ENCODE measurements at regions not wholly inside any gene's neighbourhood (a gene's known extent, or its start where the extent isn't known, plus 50 kb on each side); places are given as distances from the start of the nearest gene placed in this dataset.

DNA sequence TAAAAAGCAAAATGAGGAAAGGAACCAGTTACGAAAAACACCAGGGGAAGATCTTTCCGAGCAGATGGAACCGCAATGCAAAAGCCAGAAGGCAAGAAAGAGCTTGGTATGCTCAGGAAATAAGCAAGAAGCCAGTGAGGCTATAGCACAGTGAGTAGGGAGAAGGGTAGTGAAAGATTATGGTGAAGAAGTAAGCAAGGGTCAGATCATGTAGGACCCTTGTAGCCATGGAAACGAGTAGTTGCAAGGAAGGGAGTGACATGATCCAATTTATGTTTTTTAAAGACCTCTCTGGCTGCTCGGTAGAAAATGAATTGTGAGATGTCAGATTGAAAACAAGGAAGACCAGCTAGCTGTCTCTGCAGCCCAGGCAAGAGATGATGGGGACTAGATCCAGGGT, 143.3 kb downstream of the USP31 start:
- Histone ChIP-seq H3K36me3 (replicated peaks in 1 of 2; ENCODE audit: control insufficient read depth in 1 of 2, insufficient read depth in 2 of 2, low read length in 1 of 2) (no peaks in the 10 kb centered on the region), H3K9ac (no peak overlapping the region), H3K4me3 (ENCODE audit: low read depth in 2 of 2, low read length in 1 of 2) (no peak overlapping the region), H2AFZ (ENCODE audit: low read depth) (no peak overlapping the region), H3K9me3 (no peaks in the 10 kb centered on the region), H3F3A (replicated peaks; ENCODE audit: insufficient read depth) (no peaks in the 10 kb centered on the region), H3K4me2 (no peak overlapping the region), H3K27ac (ENCODE audit: low read depth in 2 of 2, low read length in 1 of 2) (no peak overlapping the region), H3K79me2 (ENCODE audit: insufficient read depth) (no peaks in the 10 kb centered on the region), H3K4me1 (ENCODE audit: control insufficient read depth in 1 of 2, insufficient read depth in 2 of 2, low read depth in 1 of 2, low read length in 1 of 2) (no peaks in the 10 kb centered on the region), H4K20me1 (ENCODE audit: insufficient read depth) (no peaks in the 10 kb centered on the region), H3K27me3 (ENCODE audit: insufficient read depth) (no peaks in the 10 kb centered on the region), H3K9me2 (no peaks in the 10 kb centered on the region)
- ChIA-PET POLR2A (no interaction called here), CTCF (no interaction called here)
- WGBS (ENCODE audit: low lambda C conversion rate) = 16% methylated on average over 5 of the region's 5 CpGs
- no peak for TF ChIP-seq EP300 (IDR thresholded peaks at IDR 0.05; ENCODE audit: borderline replicate concordance in 1 of 2, low read depth in 1 of 2, low read length in 1 of 2)
- TF ChIP-seq NRF1 (IDR thresholded peaks at IDR 0.05; ENCODE audit: low read depth, low read length) = no peak
- no peak for TF ChIP-seq GATA2 (CRISPR knock-in tag; IDR thresholded peaks at IDR 0.05)
- no peak for TF ChIP-seq GABPA (IDR thresholded peaks at IDR 0.05; ENCODE audit: low read depth)
- TF ChIP-seq, protein P1, sequence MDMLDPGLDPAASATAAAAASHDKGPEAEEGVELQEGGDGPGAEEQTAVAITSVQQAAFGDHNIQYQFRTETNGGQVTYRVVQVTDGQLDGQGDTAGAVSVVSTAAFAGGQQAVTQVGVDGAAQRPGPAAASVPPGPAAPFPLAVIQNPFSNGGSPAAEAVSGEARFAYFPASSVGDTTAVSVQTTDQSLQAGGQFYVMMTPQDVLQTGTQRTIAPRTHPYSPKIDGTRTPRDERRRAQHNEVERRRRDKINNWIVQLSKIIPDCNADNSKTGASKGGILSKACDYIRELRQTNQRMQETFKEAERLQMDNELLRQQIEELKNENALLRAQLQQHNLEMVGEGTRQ (IDR thresholded peaks at IDR 0.05; ENCODE audit: borderline replicate concordance, low read depth, low read length) = no peak
- TF ChIP-seq, protein P2, sequence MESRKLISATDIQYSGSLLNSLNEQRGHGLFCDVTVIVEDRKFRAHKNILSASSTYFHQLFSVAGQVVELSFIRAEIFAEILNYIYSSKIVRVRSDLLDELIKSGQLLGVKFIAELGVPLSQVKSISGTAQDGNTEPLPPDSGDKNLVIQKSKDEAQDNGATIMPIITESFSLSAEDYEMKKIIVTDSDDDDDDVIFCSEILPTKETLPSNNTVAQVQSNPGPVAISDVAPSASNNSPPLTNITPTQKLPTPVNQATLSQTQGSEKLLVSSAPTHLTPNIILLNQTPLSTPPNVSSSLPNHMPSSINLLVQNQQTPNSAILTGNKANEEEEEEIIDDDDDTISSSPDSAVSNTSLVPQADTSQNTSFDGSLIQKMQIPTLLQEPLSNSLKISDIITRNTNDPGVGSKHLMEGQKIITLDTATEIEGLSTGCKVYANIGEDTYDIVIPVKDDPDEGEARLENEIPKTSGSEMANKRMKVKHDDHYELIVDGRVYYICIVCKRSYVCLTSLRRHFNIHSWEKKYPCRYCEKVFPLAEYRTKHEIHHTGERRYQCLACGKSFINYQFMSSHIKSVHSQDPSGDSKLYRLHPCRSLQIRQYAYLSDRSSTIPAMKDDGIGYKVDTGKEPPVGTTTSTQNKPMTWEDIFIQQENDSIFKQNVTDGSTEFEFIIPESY (IDR thresholded peaks at IDR 0.05; ENCODE audit: borderline replicate concordance, low read depth) = no peak
- no peak for TF ChIP-seq MXI1 (IDR thresholded peaks at IDR 0.05; ENCODE audit: low read depth, low read length)
- no peak for TF ChIP-seq JUND (IDR thresholded peaks at IDR 0.05)
- no peak for TF ChIP-seq ELF1 (IDR thresholded peaks at IDR 0.05)
- no peak for TF ChIP-seq RCOR1 (IDR thresholded peaks at IDR 0.05; ENCODE audit: low read length)
- TF ChIP-seq RXRA (IDR thresholded peaks at IDR 0.05; ENCODE audit: borderline replicate concordance, low read depth) = no peak
- TF ChIP-seq, protein P3, sequence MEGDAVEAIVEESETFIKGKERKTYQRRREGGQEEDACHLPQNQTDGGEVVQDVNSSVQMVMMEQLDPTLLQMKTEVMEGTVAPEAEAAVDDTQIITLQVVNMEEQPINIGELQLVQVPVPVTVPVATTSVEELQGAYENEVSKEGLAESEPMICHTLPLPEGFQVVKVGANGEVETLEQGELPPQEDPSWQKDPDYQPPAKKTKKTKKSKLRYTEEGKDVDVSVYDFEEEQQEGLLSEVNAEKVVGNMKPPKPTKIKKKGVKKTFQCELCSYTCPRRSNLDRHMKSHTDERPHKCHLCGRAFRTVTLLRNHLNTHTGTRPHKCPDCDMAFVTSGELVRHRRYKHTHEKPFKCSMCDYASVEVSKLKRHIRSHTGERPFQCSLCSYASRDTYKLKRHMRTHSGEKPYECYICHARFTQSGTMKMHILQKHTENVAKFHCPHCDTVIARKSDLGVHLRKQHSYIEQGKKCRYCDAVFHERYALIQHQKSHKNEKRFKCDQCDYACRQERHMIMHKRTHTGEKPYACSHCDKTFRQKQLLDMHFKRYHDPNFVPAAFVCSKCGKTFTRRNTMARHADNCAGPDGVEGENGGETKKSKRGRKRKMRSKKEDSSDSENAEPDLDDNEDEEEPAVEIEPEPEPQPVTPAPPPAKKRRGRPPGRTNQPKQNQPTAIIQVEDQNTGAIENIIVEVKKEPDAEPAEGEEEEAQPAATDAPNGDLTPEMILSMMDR (IDR thresholded peaks at IDR 0.05) = no peak
- no peak for TF ChIP-seq EZH2phosphoT487 (IDR thresholded peaks at IDR 0.05; ENCODE audit: borderline replicate concordance, low read depth)
- no peak for TF ChIP-seq RAD21 (IDR thresholded peaks at IDR 0.05; ENCODE audit: low read length)
- DNase-seq = no peak

DNA sequence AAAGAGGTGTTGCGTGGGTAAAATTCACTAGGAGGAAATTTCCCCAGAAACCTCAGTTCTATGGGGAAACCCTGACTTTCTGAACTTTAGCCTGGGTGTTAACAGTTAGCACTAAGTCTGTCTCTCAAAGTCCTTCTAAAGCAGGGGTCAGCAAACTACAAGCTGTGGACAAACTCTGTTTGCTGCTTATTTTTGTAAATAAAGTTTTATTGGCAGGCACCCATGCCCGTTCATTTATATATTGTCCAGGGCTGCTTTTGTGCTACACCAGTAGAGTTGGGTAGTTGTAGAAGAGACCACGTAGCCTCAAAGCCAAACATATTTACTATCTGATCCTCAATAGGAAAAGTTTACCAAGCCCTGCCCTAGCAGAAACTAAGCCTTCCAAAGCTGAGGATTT, 159.7 kb downstream of the USP31 start:
- H4K20me1 ChIP-seq (ENCODE audit: insufficient read depth) = no peaks in the 10 kb centered on the region
- 12% methylated on average over 3 of the region's 3 CpGs for WGBS (ENCODE audit: low lambda C conversion rate)
- H3K79me2 ChIP-seq (ENCODE audit: insufficient read depth) = no peaks in the 10 kb centered on the region
- H3K36me3 ChIP-seq (replicated peaks in 1 of 2; ENCODE audit: control insufficient read depth in 1 of 2, insufficient read depth in 2 of 2, low read length in 1 of 2) = no peaks in the 10 kb centered on the region
- no peak overlapping the region for H3K27ac ChIP-seq (ENCODE audit: low read depth in 2 of 2, low read length in 1 of 2)
- H3K4me1 ChIP-seq (ENCODE audit: control insufficient read depth in 1 of 2, insufficient read depth in 2 of 2, low read depth in 1 of 2, low read length in 1 of 2) = no peaks in the 10 kb centered on the region
- CTCF ChIA-PET = interaction anchor here (1.2 to 1.4 kb wide), 2 partner anchors 9 to 13 kb away, joined by 4 to 5 read pairs; no protein-coding TSS in a partner anchor
- no peak overlapping the region for H3K4me3 ChIP-seq (ENCODE audit: low read depth in 2 of 2, low read length in 1 of 2)
- H3K9ac ChIP-seq = no peak overlapping the region
- no peaks in the 10 kb centered on the region for H3F3A ChIP-seq (replicated peaks; ENCODE audit: insufficient read depth)
- H2AFZ ChIP-seq (ENCODE audit: low read depth) = no peak overlapping the region
- no peak overlapping the region for H3K4me2 ChIP-seq
- no peaks in the 10 kb centered on the region for H3K9me2 ChIP-seq
- no peaks in the 10 kb centered on the region for H3K27me3 ChIP-seq (ENCODE audit: insufficient read depth)
- H3K9me3 ChIP-seq = no peaks in the 10 kb centered on the region
- DNase-seq = no peak
- POLR2A ChIA-PET = no interaction called here
- TF ChIP-seq FOXJ3 (CRISPR knock-in tag; IDR thresholded peaks at IDR 0.05) = no peak
- TF ChIP-seq ELF1 (IDR thresholded peaks at IDR 0.05) = no peak
- no peak for TF ChIP-seq MXI1 (IDR thresholded peaks at IDR 0.05; ENCODE audit: low read depth, low read length)
- no peak for TF ChIP-seq TAF1 (IDR thresholded peaks at IDR 0.05; ENCODE audit: borderline replicate concordance, low read depth, low read length)
- TF ChIP-seq EZH2phosphoT487 (IDR thresholded peaks at IDR 0.05; ENCODE audit: borderline replicate concordance, low read depth) = no peak
- no peak for TF ChIP-seq FOXM1 (IDR thresholded peaks at IDR 0.05; ENCODE audit: low read depth)
- no peak for TF ChIP-seq TEAD4 (IDR thresholded peaks at IDR 0.05; ENCODE audit: borderline replicate concordance, insufficient read depth)
- TF ChIP-seq GATA2 (CRISPR knock-in tag; IDR thresholded peaks at IDR 0.05) = no peak
- TF ChIP-seq, protein P4, sequence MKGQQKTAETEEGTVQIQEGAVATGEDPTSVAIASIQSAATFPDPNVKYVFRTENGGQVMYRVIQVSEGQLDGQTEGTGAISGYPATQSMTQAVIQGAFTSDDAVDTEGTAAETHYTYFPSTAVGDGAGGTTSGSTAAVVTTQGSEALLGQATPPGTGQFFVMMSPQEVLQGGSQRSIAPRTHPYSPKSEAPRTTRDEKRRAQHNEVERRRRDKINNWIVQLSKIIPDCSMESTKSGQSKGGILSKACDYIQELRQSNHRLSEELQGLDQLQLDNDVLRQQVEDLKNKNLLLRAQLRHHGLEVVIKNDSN (IDR thresholded peaks at IDR 0.05; ENCODE audit: borderline replicate concordance, low read depth) = no peak
- TF ChIP-seq, protein P3 (IDR thresholded peaks at IDR 0.05) = no peak
- no peak for TF ChIP-seq RFX5 (IDR thresholded peaks at IDR 0.05; ENCODE audit: low read length)
- TF ChIP-seq MEF2A (IDR thresholded peaks at IDR 0.05; ENCODE audit: borderline replicate concordance, low read depth) = no peak
- TF ChIP-seq RCOR1 (IDR thresholded peaks at IDR 0.05; ENCODE audit: low read length) = no peak

Data from SK-N-SH (cell line).